ENCODE measurements at regions not wholly inside any gene's neighbourhood (a gene's known extent, or its start where the extent isn't known, plus 50 kb on each side); places are given as distances from the start of the nearest gene placed in this dataset.

DNA sequence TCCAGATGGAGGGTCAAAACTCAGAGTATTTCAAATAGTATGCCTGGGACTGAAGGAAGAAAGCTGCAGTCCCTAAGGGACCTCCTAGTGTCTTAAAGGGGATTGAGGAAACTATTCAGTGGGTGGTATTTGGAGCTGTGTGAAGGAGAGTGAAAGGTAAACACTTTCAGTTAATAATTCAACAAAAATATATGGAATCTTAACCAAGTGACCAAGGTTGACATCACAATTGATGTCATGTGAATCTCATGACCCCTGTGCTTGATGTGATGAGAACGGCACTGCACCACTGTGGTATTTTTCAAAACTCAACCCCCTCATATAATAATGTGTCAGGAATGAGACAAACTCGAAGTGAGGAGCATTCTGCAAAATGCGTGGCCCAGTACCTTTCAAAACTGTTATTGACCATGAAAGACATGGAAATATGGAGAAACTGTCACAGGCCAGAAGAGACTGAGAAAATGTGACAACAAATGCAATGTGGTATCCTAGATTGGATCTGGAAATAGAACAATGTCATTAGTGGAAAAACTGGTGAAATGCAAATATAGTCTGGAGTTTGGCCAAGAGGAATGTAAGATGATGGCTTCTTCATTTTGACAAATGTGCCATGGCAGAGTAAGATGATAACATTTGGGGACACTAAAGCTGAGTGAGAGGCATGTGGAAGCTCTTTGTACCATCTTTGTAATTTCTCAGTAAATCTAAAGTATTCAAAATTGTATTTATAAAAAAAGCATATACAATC, 553.9 kb downstream of the RFC3 start:
- no peaks in the 10 kb centered on the region for H4K20me1 ChIP-seq (ENCODE audit: insufficient read depth)
- intact Hi-C loops (cut with micrococcal nuclease) = no loop called here
- no peak overlapping the region for H3K4me2 ChIP-seq (ENCODE audit: low read length)
- no TSS peak for BruUV-seq (replicated peaks)
- H3K27me3 ChIP-seq (ENCODE audit: insufficient read depth, low read length) = no peaks in the 10 kb centered on the region
- H3K79me2 ChIP-seq (ENCODE audit: insufficient read depth, low read length) = no peaks in the 10 kb centered on the region
- no peak for DNase-seq (ENCODE audit: low read depth, low spot score)
- TF ChIP-seq, protein P1, sequence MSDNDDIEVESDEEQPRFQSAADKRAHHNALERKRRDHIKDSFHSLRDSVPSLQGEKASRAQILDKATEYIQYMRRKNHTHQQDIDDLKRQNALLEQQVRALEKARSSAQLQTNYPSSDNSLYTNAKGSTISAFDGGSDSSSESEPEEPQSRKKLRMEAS (IDR thresholded peaks at IDR 0.05) = no peak
- TF ChIP-seq YY1 (IDR thresholded peaks at IDR 0.05; ENCODE audit: extremely low read depth, insufficient replicate concordance, low read depth, low read length) (no peak), TCF7L2 (IDR thresholded peaks at IDR 0.05; ENCODE audit: borderline replicate concordance, extremely low read depth, insufficient read depth, insufficient read length) (no peak), RAD21 (IDR thresholded peaks at IDR 0.05; ENCODE audit: low read depth) (no peak), POLR2AphosphoS5 (IDR thresholded peaks at IDR 0.05; ENCODE audit: low read depth, low read length) (no peak), SRF (IDR thresholded peaks at IDR 0.05; ENCODE audit: low read depth) (no peak), POLR2A (IDR thresholded peaks at IDR 0.05; ENCODE audit: borderline replicate concordance, extremely low read depth, insufficient read depth, insufficient read length) (no peak), ZNF274 (IDR thresholded peaks at IDR 0.05; ENCODE audit: low read depth, low read length) (no peak), CBX3 (IDR thresholded peaks at IDR 0.05; ENCODE audit: low read depth) (no peak), EGR1 (IDR thresholded peaks at IDR 0.05; ENCODE audit: low read depth) (no peak), EZH2 (IDR thresholded peaks at IDR 0.05) (no peak), FOSL1 (IDR thresholded peaks at IDR 0.05; ENCODE audit: low read depth) (no peak), SIN3A (IDR thresholded peaks at IDR 0.05; ENCODE audit: low read depth) (no peak), CEBPB (IDR thresholded peaks at IDR 0.05; ENCODE audit: low read depth) (no peak)
- TF ChIP-seq, protein P2, sequence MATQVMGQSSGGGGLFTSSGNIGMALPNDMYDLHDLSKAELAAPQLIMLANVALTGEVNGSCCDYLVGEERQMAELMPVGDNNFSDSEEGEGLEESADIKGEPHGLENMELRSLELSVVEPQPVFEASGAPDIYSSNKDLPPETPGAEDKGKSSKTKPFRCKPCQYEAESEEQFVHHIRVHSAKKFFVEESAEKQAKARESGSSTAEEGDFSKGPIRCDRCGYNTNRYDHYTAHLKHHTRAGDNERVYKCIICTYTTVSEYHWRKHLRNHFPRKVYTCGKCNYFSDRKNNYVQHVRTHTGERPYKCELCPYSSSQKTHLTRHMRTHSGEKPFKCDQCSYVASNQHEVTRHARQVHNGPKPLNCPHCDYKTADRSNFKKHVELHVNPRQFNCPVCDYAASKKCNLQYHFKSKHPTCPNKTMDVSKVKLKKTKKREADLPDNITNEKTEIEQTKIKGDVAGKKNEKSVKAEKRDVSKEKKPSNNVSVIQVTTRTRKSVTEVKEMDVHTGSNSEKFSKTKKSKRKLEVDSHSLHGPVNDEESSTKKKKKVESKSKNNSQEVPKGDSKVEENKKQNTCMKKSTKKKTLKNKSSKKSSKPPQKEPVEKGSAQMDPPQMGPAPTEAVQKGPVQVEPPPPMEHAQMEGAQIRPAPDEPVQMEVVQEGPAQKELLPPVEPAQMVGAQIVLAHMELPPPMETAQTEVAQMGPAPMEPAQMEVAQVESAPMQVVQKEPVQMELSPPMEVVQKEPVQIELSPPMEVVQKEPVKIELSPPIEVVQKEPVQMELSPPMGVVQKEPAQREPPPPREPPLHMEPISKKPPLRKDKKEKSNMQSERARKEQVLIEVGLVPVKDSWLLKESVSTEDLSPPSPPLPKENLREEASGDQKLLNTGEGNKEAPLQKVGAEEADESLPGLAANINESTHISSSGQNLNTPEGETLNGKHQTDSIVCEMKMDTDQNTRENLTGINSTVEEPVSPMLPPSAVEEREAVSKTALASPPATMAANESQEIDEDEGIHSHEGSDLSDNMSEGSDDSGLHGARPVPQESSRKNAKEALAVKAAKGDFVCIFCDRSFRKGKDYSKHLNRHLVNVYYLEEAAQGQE (IDR thresholded peaks at IDR 0.05; ENCODE audit: low read depth) = no peak
- TF ChIP-seq, protein P3, sequence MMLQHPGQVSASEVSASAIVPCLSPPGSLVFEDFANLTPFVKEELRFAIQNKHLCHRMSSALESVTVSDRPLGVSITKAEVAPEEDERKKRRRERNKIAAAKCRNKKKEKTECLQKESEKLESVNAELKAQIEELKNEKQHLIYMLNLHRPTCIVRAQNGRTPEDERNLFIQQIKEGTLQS (IDR thresholded peaks at IDR 0.05) = no peak
- TF ChIP-seq, protein P4, sequence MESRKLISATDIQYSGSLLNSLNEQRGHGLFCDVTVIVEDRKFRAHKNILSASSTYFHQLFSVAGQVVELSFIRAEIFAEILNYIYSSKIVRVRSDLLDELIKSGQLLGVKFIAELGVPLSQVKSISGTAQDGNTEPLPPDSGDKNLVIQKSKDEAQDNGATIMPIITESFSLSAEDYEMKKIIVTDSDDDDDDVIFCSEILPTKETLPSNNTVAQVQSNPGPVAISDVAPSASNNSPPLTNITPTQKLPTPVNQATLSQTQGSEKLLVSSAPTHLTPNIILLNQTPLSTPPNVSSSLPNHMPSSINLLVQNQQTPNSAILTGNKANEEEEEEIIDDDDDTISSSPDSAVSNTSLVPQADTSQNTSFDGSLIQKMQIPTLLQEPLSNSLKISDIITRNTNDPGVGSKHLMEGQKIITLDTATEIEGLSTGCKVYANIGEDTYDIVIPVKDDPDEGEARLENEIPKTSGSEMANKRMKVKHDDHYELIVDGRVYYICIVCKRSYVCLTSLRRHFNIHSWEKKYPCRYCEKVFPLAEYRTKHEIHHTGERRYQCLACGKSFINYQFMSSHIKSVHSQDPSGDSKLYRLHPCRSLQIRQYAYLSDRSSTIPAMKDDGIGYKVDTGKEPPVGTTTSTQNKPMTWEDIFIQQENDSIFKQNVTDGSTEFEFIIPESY (IDR thresholded peaks at IDR 0.05; ENCODE audit: extremely low read depth, insufficient replicate concordance, low read length) = no peak
- ATAC-seq = no peak
- no peaks in the 10 kb centered on the region for H3K4me1 ChIP-seq (ENCODE audit: control insufficient read depth in 1 of 2, insufficient read depth in 2 of 2, low read length in 2 of 2)
- ChIA-PET RAD21 (ENCODE audit: low non-redundant PET in 1 of 2, low total read pairs in 2 of 2, uncharacterized antibody in 2 of 2, unreplicated experiment in 2 of 2) (no interaction called here), CTCF (no interaction called here), POLR2A (no interaction called here)
- H2AFZ ChIP-seq (ENCODE audit: low read depth, low read length, poor library complexity, severe bottlenecking) = no peak overlapping the region
- H3K4me3 ChIP-seq (replicated peaks in 1 of 2; ENCODE audit: low read depth in 1 of 2, low read length in 2 of 2) = no peak overlapping the region
- no peak overlapping the region for H3K27ac ChIP-seq (ENCODE audit: low read depth, low read length)
- H3K9me3 ChIP-seq (ENCODE audit: control insufficient read depth in 1 of 2, insufficient read depth in 1 of 2, low read depth in 1 of 2, low read length in 2 of 2) = no peaks in the 10 kb centered on the region
- H3K36me3 ChIP-seq (ENCODE audit: control insufficient read depth in 1 of 2, insufficient read depth in 2 of 2, low read length in 2 of 2) = no peaks in the 10 kb centered on the region
- H3K9me2 ChIP-seq (ENCODE audit: insufficient read depth) = no peaks in the 10 kb centered on the region
- no peak overlapping the region for H3K9ac ChIP-seq (ENCODE audit: low read length)
